LNCAP (cell line): ENCODE measurements at regions not wholly inside any gene's neighbourhood (a gene's known extent, or its start where the extent isn't known, plus 50 kb on each side); places are given as distances from the start of the nearest gene placed in this dataset.

Experiments used
- TF ChIP-seq, protein P1 (sequence below): fragments of 450-650 bp; IDR thresholded peaks from 2 replicates; pipeline ENCODE4 v1.5.1; 2017; ENCODE audit warnings: mild to moderate bottlenecking

DNA sequence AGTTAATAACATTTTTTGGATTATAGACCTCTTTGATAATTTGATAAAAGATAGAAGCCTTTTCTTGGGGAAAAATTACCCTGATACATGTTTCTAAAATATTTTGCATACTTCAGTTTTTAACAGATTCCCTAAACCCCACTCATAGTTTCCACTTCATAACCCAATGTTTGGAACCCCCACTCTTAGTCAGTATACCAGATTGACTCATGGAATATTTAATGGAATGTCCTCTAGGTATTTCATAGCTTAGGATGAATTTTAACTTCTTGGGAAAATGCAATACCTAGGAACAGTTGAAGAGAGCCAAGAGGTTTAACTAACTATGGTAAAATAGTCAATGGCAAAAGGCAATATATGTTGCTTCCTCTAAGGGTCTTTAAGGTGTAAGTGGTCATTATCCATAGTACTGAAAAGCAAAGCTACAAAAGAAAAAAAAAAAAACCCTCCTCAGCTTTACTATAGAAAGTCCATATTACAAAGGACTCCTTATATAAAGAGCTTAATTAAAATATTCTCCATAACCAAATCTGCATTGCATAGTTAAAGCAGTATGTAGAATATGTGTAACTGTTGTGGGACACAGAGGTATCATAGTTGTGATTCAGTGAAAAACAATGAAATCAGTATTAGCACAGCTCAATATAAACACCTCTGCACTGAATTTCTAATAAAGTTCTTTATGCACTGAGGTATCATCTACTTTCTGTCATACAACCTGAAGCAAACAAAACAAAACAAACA, 159.9 kb downstream of the PCDH7 start:
- TF ChIP-seq, protein P1, sequence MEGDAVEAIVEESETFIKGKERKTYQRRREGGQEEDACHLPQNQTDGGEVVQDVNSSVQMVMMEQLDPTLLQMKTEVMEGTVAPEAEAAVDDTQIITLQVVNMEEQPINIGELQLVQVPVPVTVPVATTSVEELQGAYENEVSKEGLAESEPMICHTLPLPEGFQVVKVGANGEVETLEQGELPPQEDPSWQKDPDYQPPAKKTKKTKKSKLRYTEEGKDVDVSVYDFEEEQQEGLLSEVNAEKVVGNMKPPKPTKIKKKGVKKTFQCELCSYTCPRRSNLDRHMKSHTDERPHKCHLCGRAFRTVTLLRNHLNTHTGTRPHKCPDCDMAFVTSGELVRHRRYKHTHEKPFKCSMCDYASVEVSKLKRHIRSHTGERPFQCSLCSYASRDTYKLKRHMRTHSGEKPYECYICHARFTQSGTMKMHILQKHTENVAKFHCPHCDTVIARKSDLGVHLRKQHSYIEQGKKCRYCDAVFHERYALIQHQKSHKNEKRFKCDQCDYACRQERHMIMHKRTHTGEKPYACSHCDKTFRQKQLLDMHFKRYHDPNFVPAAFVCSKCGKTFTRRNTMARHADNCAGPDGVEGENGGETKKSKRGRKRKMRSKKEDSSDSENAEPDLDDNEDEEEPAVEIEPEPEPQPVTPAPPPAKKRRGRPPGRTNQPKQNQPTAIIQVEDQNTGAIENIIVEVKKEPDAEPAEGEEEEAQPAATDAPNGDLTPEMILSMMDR, result no peak

DNA sequence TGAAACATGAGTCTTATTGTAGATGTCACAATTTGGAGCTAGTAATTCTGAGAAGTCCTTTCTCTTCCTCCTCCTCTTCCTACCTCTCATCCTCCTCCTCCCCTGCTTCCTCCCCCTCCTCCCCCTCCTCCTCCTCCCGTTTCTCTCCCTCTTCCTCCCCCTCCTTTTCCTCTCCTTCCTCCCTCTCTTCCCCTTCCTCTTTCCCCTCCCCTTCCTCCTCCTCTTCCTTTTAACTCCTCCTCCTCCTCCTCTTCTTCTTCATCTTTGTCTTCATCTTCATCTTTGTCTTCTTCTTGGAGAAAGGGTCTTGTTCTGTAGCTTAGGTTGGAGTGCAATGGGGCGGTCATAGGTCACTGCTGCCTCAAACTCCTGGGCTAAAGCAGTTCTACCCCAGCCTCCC, 161.8 kb downstream of the PCDH7 start:
- TF ChIP-seq, protein P1, result no peak

DNA sequence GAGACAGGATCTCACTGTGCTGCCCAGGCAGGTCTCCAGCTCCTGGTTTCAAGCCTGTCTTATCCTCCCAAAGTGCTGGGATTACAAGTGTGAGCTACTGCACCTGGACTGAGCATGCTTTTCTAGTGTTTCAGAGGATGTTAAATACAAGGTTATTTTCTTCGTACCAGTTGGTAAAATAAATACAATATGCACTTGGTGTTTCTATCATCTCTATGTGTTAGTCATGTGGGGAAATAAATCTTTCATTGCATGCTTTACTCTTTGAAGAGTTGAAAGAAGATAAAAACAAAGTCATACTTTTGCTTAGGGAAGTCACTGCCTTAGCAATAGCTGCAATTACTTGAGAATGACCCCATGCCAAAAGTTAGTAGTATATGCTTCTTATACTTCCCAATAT, 162.3 kb downstream of the PCDH7 start:
- TF ChIP-seq, protein P1, result no peak

DNA sequence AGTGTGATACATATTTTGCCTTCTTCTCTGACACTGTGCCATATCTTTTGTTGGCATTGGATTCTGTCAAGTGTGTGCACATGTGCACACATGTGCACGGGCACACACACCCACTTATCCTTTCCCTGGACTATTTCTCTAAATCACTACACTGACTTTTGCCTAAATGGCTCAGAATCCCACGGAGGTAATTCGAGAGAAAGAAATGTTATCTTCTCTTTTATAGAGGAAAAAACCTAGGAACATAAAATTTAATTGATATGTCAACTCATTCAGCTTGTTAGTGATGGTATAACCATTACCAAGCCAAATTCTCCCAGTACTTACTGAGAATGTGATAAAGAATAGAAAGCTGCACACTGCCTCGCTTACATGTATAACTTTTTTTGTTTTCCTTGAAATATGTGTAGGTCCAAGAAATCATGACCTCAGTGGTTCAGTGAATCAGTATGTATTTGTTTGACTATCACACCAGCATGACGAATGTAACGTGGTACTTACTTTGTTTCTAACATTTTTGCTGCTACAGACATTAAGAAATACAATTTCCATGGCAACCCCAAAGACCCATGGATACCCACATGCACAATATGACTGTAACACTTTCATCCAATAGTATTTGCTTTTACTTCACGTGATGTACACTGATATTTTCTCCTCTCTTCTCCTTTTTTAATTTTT, 163.0 kb downstream of the PCDH7 start:
- TF ChIP-seq, protein P1, result no peak

DNA sequence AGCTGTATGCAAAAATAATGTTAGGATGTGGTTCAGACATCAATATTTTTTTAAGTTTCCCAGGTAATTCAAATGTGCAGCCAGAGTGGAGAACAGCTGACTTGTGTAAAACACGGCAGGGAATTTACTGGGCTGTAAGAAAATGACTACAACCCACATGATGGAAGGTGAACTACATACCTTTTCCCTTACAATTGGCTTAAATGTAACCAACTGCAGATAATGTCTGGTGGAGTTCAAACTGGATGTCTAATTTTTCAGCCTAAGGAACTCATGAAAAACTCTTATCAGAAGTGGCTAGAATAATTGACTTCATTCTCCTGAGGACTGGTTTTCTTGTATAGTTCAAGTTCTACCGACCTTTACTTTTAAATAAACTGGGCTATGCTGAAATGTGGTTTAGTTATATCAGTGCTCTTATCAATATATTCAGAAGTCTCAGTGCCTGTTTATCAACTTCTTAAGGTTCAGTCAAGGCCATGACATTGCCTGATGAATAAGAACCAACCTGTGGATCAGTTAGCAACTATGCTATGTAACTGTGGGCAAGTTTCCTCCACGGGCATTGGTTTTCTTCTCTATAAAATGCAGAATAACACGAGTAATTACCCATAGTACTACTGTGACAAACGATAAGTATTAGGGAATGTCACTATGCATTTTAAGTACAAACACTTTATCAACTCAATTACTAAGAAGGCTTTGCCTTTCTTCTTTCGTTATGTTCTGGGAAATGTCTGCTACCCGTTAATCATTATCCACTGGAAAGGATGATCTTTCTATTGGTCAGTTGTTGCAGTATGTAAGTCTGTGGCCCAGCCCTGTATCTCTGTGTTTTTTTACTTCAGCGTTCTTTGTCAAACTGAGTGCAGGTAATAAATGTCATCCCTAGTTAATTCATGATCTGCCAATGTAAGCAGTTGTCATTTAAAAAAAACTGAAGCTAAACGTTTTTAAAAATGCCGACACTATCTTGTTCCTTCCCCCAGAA, 181.6 kb downstream of the PCDH7 start:
- TF ChIP-seq, protein P1, result no peak

DNA sequence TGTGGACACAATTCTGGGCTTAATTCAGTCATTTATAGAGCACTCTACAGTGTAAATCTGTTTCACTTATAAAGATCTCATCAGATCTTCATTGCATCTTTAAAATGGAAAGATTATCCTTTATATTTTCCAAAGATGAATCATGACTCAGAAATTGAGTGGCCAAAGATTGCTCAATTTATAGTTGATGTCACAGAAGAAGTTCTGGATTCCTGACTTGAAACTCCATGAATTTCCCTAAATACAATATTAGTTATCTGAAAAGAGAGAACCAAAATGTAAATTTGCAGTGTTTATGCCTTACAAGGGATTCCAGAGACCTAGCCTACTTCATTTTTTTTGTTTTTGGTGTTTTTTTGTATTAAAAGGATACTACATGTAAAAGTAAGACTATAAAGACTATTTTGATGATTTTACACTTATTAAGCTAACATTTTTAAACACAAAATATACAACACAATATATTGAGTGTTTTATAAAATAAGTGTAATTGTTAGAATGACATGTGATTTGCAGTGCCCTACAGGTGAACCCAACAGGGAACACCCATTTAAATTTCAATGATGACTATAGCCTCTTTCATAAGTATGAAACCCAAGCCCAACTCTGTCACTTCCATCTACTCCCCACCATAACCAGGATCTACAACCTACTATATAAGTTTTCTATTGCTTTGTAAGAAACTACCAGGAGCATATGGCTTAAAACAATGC, 183.5 kb downstream of the PCDH7 start:
- TF ChIP-seq, protein P1, result no peak

DNA sequence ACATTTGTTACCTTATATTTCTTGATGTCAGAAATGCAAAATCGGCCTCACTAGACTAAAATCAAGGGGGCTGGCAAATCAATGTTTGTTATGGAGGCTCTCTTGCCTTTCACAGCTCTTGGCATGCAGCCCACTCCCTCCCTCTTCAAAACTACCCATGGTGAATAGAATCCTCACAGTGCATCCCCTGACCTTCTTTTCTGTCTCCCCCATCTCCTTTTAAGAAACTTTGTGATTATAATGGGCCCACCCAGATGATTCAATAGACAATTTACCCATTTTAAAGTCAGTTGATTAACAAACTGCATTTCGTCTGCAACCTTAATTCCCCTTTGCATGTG, 184.0 kb downstream of the PCDH7 start:
- TF ChIP-seq, protein P1, result no peak
